Erythroblast (primary cell): ENCODE measurements at regions not wholly inside any gene's neighbourhood (a gene's known extent, or its start where the extent isn't known, plus 50 kb on each side); places are given as distances from the start of the nearest gene placed in this dataset.

Source experiments
- GATA1 ChIP-seq: IDR thresholded peaks from 2 replicates; pipeline ENCODE4 v1.6.1; 2011; ENCODE audit warnings: low read depth, mild to moderate bottlenecking, control low read depth, low read length, moderate library complexity
- POLR2A ChIP-seq: IDR thresholded peaks from 2 replicates; pipeline ENCODE4 v1.6.1; 2011; ENCODE audit warnings: mild to moderate bottlenecking, low read length

DNA sequence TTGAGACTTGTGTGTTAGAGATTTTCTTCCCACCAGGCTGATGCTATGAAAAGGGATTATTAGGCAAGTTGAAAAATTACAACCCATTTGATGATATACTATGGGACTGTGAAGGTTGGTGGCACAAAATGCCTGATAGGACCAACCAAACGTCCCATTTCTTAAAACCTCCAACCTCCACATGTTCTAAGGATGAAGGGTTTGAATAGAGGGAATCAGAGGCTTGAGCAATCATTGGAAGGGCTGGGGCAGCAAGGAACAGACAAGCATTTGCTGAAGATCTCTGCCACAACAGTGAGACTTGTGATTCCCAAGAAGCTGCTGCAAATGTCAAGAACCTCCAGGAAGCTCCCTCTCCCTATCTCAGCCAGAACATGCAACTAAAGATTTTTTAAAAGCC, 283.1 kb downstream of the ELAVL2 start:
- TF ChIP-seq POLR2A (no peak), GATA1 (no peak)
